OCI-LY7 (cell line): ENCODE measurements at regions not wholly inside any gene's neighbourhood (a gene's known extent, or its start where the extent isn't known, plus 50 kb on each side); places are given as distances from the start of the nearest gene placed in this dataset.

Experiments used
- BruUV-seq: library from RNA; stranded (reverse); fragments of 400-500 nt; replicated peaks from 2 replicates; lab custom pipeline; 2021; lab: Mats Ljungman, UMichigan
- CTCF ChIA-PET: fragments of 300-600 bp; sonication (Branson Sonifier 250); formaldehyde crosslinking; loops from one replicate; lab custom pipeline; 2022; ENCODE audit warnings: antibody characterized with exemption; ENCODE audit not compliant: unreplicated experiment; lab: Charles Lee
- POLR2A ChIA-PET: fragments of 300-600 bp; sonication (Branson Sonifier 250); formaldehyde crosslinking; loops from one replicate; lab custom pipeline; 2022; ENCODE audit warnings: antibody characterized with exemption; lab: Charles Lee
- DNase-seq: peaks from one replicate; pipeline ENCODE4 v3.0.0-alpha.2; 2015; ENCODE audit warnings: low spot score
- H2AFZ ChIP-seq: fragments of 200-600 bp; sonication (generic), shearing (Covaris generic); 2 replicates; pipeline ENCODE4 v1.6.1; 2014; ENCODE audit warnings: mild to moderate bottlenecking, antibody characterized with exemption, low read length, moderate library complexity
- H3K27ac ChIP-seq: fragments of 200-600 bp; sonication (generic); 2 replicates; pipeline ENCODE4 v1.5.1; 2014; ENCODE audit warnings: mixed run types, low read depth, mild to moderate bottlenecking, moderate library complexity, low read length, inconsistent platforms; ENCODE audit not compliant: poor library complexity, severe bottlenecking
- H3K36me3 ChIP-seq: fragments of 200-600 bp; sonication (generic); 2 replicates; pipeline ENCODE4 v1.6.1; 2014; ENCODE audit warnings: mild to moderate bottlenecking, antibody characterized with exemption, low read length, moderate library complexity, mixed read lengths; ENCODE audit not compliant: insufficient read depth
- H3K4me1 ChIP-seq: fragments of 200-600 bp; sonication (generic); 2 replicates; pipeline ENCODE4 v1.5.1; 2014; ENCODE audit warnings: mild to moderate bottlenecking, low read length; ENCODE audit not compliant: insufficient read depth, poor library complexity, severe bottlenecking
- H3K4me2 ChIP-seq: fragments of 200-600 bp; sonication (generic); 2 replicates; pipeline ENCODE4 v1.6.1; 2014; ENCODE audit warnings: mild to moderate bottlenecking, low read length
- H3K4me3 ChIP-seq: fragments of 200-600 bp; sonication (generic); 2 replicates; pipeline ENCODE4 v1.5.1; 2014; ENCODE audit warnings: mild to moderate bottlenecking, low read depth, low read length; ENCODE audit not compliant: poor library complexity, severe bottlenecking
- H3K79me2 ChIP-seq: fragments of 200-600 bp; sonication (generic); 2 replicates; pipeline ENCODE4 v1.6.1; 2016; ENCODE audit warnings: low read depth, mild to moderate bottlenecking, low read length, moderate library complexity, mixed read lengths; ENCODE audit not compliant: insufficient read depth
- H3K9me2 ChIP-seq: fragments of 200-600 bp; sonication (generic); 2 replicates; pipeline ENCODE4 v1.6.1; 2016; ENCODE audit warnings: mild to moderate bottlenecking, low read length, mixed read lengths; ENCODE audit not compliant: insufficient read depth
- H3K9me3 ChIP-seq: fragments of 200-600 bp; sonication (generic); 2 replicates; pipeline ENCODE4 v1.6.1; 2014; ENCODE audit warnings: mild to moderate bottlenecking, mixed run types, low read length, mixed read lengths
- H4K20me1 ChIP-seq: fragments of 200-600 bp; sonication (generic); 2 replicates; pipeline ENCODE4 v1.6.1; 2014; ENCODE audit warnings: mild to moderate bottlenecking, antibody characterized with exemption, low read length, moderate library complexity, mixed read lengths; ENCODE audit not compliant: insufficient read depth
- CTCF ChIP-seq: fragments of 200-600 bp; sonication (generic); conservative IDR thresholded peaks from 2 replicates; pipeline ENCODE4 v1.5.1; 2014; ENCODE audit warnings: mild to moderate bottlenecking, antibody characterized with exemption, low read length, moderate library complexity, mixed read lengths
- EZH2phosphoT487 ChIP-seq: fragments of 200-600 bp; sonication (generic); IDR thresholded peaks from 2 replicates; pipeline ENCODE4 v1.6.1; 2018; ENCODE audit warnings: low read depth, borderline replicate concordance, mild to moderate bottlenecking, mixed run types, antibody characterized with exemption, low read length, moderate library complexity, mixed read lengths
- intact Hi-C: fragments of 100-400 bp; cut with micrococcal nuclease; formaldehyde crosslinking; loops from one replicate; pipeline ENCODE4 v1.10.0; 2022; ENCODE audit not compliant: unreplicated experiment

DNA sequence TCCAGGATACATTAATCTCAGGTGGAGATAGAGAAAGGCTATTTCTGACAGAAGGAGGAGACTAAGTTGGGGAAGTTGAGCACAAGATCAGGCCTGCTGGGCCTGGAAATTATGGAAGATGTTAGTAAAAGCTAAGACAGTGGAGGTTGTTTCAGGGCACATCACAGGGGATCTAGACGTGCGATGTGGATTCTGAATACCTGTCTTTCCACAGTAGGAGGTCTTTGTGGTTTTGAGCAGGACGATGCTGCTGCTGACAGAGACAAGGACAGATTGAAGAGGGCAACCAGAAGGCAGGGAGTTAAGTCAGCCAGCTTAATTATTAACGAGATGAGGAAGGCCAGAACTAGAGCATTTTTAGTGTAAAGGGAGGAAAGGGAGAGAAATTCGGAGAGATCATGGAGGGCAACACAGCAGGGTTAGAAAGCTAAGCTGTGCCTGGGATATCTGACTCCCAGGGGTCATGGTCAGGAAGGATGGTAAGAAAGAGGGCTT, 384.9 kb downstream of the MAFB start:
- H3K4me3 ChIP-seq: no peak overlapping the region
- no peak for DNase-seq
- no peaks in the 10 kb centered on the region for H3K79me2 ChIP-seq
- H2AFZ ChIP-seq: no peak overlapping the region
- TF ChIP-seq CTCF: no peak
- TF ChIP-seq EZH2phosphoT487: no peak
- no peaks in the 10 kb centered on the region for H4K20me1 ChIP-seq
- intact Hi-C loops: no loop called here
- H3K27ac ChIP-seq: no peak overlapping the region
- no peaks in the 10 kb centered on the region for H3K9me2 ChIP-seq
- no TSS peak for BruUV-seq
- CTCF ChIA-PET: no interaction called here
- no peaks in the 10 kb centered on the region for H3K4me1 ChIP-seq
- no peaks in the 10 kb centered on the region for H3K9me3 ChIP-seq
- no peaks in the 10 kb centered on the region for H3K36me3 ChIP-seq
- POLR2A ChIA-PET: no interaction called here
- no peak overlapping the region for H3K4me2 ChIP-seq

- no peak overlapping the region for H3K4me2 ChIP-seq
Measured at GRCh38 chr20:40294747-40295146, 394.3 kb downstream of the MAFB start.

More at GRCh38 chr20:40294747-40295146, 394.3 kb downstream of the MAFB start:
- POLR2A ChIA-PET: interaction anchor here (0.7 kb wide), 1 partner anchor 300 kb away, joined by 3 read pairs; no protein-coding TSS in a partner anchor
- Histone ChIP-seq H4K20me1 (no peaks in the 10 kb centered on the region), H3K36me3 (no peaks in the 10 kb centered on the region), H3K9me2 (no peaks in the 10 kb centered on the region), H3K79me2 (no peaks in the 10 kb centered on the region), H2AFZ (no peak overlapping the region), H3K27ac (no peak overlapping the region), H3K4me3 (no peak overlapping the region), H3K4me1 (no peaks in the 10 kb centered on the region), H3K9me3 (no peaks in the 10 kb centered on the region)
- no TSS peak for BruUV-seq
- CTCF ChIA-PET: no interaction called here
- intact Hi-C loops: no loop called here
- DNase-seq: no peak
- TF ChIP-seq CTCF: no peak
- TF ChIP-seq EZH2phosphoT487: no peak
